GM23338 (cell line): ENCODE measurements at regions not wholly inside any gene's neighbourhood (a gene's known extent, or its start where the extent isn't known, plus 50 kb on each side); places are given as distances from the start of the nearest gene placed in this dataset.

Experiments
- CREB1 ChIP-seq: fragments of 250-450 bp; sonication (Bioruptor Pico); IDR thresholded peaks from 2 replicates; pipeline ENCODE4 v1.5.0; 2020; ENCODE audit warnings: low read depth, mild to moderate bottlenecking, moderate library complexity
- EZH2 ChIP-seq: fragments of 200-600 bp; sonication (generic); IDR thresholded peaks from one replicate; pipeline ENCODE4 v1.8.0; 2017; ENCODE audit warnings: antibody characterized with exemption, mild to moderate bottlenecking, low read depth; ENCODE audit not compliant: unreplicated experiment
- EZH2phosphoT487 ChIP-seq: fragments of 200-600 bp; sonication (generic); IDR thresholded peaks from one replicate; pipeline ENCODE4 v1.8.1; 2018; ENCODE audit warnings: antibody characterized with exemption; ENCODE audit not compliant: unreplicated experiment
- JUNB ChIP-seq: IDR thresholded peaks from one replicate; pipeline ENCODE4 v1.6.1; 2016; ENCODE audit warnings: antibody characterized with exemption; ENCODE audit not compliant: unreplicated experiment
- NANOG ChIP-seq: IDR thresholded peaks from 2 replicates; pipeline ENCODE4 v1.6.1; 2016; ENCODE audit warnings: antibody characterized with exemption, borderline replicate concordance
- POLR2AphosphoS5 ChIP-seq: IDR thresholded peaks from 2 replicates; pipeline ENCODE4 v1.6.1; 2016; ENCODE audit warnings: antibody characterized with exemption, low read depth
- STAT1 ChIP-seq: IDR thresholded peaks from one replicate; pipeline ENCODE4 v1.6.1; 2016; ENCODE audit warnings: antibody characterized with exemption; ENCODE audit not compliant: unreplicated experiment
- ZNF114 ChIP-seq: fragments of 250-450 bp; sonication (Bioruptor Pico); IDR thresholded peaks from 2 replicates; pipeline ENCODE4 v1.5.0; 2020; ENCODE audit warnings: mild to moderate bottlenecking, moderate library complexity
- TF ChIP-seq, protein P1 (sequence below): IDR thresholded peaks from one replicate; pipeline ENCODE4 v1.6.1; 2018; ENCODE audit warnings: antibody characterized with exemption; ENCODE audit not compliant: unreplicated experiment
- TF ChIP-seq, protein P2 (sequence below), 2 experiments: fragments of 200-600 bp in 1 of 2; sonication (generic) in 1 of 2; conservative IDR thresholded peaks; 2 replicates each; pipeline versions ENCODE4 v1.5.1 to v1.6.1; 2016 to 2017; ENCODE audit warnings: antibody characterized with exemption in 2 of 2, low read depth in 2 of 2, mild to moderate bottlenecking in 2 of 2, moderate library complexity in 1 of 2
- TF ChIP-seq, protein P3 (sequence below): IDR thresholded peaks from 2 replicates; pipeline ENCODE4 v1.6.1; 2016; ENCODE audit warnings: antibody characterized with exemption

DNA sequence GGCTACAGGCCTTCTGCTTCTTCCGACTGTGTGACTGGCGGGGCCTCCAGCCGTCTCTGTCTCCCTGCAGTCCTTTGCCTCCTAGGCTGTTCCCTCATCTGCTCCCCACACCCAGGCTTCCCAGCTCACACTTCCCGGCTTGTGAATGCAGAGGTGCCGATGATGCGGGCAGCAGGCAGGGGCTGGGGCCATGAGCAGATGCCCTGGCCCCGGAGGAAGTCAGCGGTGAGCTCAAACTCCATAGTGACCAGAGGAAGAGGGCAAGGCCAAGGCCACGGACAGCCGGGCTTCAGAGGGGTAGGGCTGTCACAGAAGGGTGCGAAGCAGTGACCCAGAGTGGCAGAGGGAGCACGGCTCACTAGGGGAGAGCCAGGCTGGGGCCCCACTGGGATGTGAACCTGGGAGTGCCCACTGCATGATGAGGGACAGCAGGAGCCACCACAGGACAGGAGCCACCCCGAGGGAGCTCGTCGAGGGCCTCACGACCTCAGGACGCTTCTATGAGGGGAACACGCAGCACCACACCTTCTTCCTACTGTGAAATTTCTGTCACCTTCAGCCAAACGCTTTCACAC, 515.9 kb downstream of the EIPR1 start:
- TF ChIP-seq, protein P1, sequence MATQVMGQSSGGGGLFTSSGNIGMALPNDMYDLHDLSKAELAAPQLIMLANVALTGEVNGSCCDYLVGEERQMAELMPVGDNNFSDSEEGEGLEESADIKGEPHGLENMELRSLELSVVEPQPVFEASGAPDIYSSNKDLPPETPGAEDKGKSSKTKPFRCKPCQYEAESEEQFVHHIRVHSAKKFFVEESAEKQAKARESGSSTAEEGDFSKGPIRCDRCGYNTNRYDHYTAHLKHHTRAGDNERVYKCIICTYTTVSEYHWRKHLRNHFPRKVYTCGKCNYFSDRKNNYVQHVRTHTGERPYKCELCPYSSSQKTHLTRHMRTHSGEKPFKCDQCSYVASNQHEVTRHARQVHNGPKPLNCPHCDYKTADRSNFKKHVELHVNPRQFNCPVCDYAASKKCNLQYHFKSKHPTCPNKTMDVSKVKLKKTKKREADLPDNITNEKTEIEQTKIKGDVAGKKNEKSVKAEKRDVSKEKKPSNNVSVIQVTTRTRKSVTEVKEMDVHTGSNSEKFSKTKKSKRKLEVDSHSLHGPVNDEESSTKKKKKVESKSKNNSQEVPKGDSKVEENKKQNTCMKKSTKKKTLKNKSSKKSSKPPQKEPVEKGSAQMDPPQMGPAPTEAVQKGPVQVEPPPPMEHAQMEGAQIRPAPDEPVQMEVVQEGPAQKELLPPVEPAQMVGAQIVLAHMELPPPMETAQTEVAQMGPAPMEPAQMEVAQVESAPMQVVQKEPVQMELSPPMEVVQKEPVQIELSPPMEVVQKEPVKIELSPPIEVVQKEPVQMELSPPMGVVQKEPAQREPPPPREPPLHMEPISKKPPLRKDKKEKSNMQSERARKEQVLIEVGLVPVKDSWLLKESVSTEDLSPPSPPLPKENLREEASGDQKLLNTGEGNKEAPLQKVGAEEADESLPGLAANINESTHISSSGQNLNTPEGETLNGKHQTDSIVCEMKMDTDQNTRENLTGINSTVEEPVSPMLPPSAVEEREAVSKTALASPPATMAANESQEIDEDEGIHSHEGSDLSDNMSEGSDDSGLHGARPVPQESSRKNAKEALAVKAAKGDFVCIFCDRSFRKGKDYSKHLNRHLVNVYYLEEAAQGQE: no peak
- TF ChIP-seq, protein P2, sequence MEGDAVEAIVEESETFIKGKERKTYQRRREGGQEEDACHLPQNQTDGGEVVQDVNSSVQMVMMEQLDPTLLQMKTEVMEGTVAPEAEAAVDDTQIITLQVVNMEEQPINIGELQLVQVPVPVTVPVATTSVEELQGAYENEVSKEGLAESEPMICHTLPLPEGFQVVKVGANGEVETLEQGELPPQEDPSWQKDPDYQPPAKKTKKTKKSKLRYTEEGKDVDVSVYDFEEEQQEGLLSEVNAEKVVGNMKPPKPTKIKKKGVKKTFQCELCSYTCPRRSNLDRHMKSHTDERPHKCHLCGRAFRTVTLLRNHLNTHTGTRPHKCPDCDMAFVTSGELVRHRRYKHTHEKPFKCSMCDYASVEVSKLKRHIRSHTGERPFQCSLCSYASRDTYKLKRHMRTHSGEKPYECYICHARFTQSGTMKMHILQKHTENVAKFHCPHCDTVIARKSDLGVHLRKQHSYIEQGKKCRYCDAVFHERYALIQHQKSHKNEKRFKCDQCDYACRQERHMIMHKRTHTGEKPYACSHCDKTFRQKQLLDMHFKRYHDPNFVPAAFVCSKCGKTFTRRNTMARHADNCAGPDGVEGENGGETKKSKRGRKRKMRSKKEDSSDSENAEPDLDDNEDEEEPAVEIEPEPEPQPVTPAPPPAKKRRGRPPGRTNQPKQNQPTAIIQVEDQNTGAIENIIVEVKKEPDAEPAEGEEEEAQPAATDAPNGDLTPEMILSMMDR (conservative IDR thresholded peaks at IDR 0.05; ENCODE audit: low read depth in 2 of 2): no peak
- TF ChIP-seq EZH2 (no peak), POLR2AphosphoS5 (no peak), STAT1 (no peak), EZH2phosphoT487 (no peak), JUNB (no peak), NANOG (no peak), CREB1 (CRISPR knock-in tag) (no peak), ZNF114 (no peak)
- TF ChIP-seq, protein P3, sequence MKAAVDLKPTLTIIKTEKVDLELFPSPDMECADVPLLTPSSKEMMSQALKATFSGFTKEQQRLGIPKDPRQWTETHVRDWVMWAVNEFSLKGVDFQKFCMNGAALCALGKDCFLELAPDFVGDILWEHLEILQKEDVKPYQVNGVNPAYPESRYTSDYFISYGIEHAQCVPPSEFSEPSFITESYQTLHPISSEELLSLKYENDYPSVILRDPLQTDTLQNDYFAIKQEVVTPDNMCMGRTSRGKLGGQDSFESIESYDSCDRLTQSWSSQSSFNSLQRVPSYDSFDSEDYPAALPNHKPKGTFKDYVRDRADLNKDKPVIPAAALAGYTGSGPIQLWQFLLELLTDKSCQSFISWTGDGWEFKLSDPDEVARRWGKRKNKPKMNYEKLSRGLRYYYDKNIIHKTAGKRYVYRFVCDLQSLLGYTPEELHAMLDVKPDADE: no peak
